HT-29 (cell line): ENCODE measurements at regions not wholly inside any gene's neighbourhood (a gene's known extent, or its start where the extent isn't known, plus 50 kb on each side); places are given as distances from the start of the nearest gene placed in this dataset.

Experiments used
- DNase-seq: peaks from one replicate; pipeline ENCODE4 v3.0.0-alpha.2; 2015; ENCODE audit warnings: low spot score

- DNase-seq: no peak
Observed at GRCh38 chrX:134747006-134747405, 50.0 kb downstream of the PABIR2 start.

GRCh38 chrX:134746410-134746785 is 50.6 kb downstream of the PABIR2 start:
- no peak for DNase-seq

DNA sequence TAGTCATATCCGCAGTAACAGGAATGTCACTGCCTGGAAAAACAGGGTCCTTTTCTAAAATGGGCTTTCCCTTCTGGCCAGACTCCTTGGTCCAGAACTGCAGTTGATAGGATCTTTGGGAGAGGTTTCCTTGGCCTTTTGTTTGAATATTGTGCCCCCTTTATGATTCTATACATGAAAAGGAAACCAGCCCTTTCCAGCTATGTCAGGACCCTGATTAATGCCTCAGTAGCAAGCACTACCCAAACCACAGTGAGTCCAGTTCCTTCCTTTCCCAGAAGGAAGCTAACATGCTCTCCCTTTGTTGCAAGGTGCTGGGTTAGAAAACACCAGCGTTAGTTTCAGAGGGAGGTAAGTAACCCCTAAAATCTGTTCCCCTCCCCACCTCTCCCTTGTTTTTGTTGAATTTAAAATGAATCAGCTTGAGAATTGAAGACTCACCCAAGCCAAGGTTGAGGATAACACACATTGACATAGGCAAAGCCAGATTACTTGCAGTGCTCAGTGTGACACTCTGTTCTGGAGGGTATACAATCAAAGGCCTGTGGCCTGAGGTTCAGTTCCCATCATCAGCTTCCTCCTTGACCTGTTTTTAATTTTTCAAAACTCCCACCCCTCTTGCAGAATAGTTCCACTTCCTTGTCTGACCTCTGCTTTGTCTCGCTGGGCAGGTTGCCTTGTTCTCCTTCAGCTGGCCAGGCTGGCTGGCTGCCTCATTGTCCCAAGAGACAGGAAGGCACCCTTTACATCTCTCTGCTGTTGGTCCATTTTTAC is 51.2 kb downstream of the PABIR2 start:
- no peak for DNase-seq

DNA sequence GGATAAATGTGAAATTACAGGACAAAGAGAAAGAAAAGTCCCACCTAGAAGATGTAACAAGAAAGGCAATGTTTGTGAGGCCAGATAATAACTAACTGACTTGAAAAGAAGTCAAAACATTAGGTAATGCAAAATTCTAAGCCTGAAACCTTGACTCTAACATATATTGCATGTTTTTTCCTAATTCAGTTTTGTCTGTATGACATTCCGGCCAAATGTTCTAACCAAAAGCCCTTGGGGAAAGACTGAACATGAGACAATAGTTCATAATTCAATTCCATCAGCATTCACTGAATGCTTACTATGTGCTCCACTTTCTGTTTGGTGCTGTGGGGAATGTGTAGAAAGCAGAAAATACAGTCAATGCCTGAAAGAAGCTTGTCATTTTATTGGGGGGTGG is 53.9 kb downstream of the PABIR2 start:
- no peak for DNase-seq

- no peak for DNase-seq
Observed at GRCh38 chrX:134742573-134742972, 54.4 kb downstream of the PABIR2 start.

GRCh38 chrX:134741746-134742145 is 55.3 kb downstream of the PABIR2 start:
- DNase-seq: no peak

DNA sequence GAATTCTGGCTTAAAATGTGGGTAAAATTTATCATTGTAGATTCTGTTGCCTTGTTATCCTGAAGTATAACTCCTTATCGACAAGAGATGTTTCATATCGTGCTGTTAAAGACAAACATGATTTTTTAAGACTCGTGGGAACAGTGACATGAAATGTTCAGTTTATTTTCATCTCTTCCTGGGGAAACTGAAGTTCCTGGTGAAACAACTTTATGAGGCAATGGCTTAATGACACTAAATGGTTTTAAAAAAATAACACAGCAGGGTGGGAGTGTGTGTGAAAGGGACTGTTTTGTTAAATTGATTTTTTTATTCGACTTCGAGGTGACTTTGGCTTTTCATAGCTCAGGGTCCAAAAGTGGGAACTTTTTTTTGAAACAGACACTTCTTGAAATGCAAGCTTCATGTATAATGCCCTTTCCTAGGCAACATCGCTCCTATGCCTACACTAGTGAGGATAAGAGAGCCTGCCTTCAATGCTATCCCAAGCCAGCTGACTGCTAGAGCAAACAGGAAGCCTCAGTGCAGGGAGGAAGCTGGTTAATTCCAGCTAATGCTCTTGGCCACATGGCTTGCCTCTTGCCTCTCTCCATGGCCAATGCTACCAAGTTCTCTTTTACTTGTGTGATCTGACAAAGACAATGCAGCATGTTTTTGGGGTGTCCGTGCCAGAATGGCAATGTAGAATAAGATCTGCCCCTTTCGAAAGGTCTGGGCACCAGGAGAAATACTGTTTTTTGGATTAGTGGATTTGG is 57.8 kb downstream of the PABIR2 start:
- no peak for DNase-seq

- DNase-seq: no peak
Observed at GRCh38 chrX:134738445-134738844, 58.6 kb downstream of the PABIR2 start.

DNA sequence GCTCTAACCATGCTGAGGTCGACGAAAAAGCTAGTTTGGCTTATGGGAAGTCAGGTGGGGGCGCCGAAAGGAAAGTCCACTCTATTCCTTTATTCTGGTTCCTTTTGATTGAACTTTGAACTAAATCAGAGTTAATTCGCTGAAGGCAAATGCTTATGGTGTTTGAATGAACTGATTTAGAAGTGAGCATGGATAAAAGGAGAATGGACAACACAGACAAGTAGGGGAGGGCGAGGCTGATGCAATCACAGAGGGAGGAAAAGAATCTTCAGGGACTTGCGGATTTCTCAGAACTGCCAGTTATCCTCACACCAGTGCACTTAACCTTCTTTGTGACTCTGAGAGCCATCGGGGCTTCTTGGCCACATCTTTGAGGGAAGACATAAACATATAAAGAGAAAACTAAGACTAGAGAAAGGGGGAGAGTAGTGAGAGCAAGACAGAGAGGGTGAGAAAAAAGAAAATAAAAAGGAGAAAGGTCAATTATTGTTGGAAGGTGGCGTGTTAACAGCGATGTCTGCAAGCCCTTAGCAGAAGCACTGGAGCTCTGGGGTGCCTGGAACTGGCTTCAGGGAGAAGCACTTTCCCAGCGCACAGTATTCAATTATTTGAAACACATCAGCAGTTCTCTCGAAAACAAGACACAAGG is 59.2 kb downstream of the PABIR2 start:
- no peak for DNase-seq

GRCh38 chrX:134737061-134737460 is 59.9 kb downstream of the PABIR2 start:
- DNase-seq: no peak

DNA sequence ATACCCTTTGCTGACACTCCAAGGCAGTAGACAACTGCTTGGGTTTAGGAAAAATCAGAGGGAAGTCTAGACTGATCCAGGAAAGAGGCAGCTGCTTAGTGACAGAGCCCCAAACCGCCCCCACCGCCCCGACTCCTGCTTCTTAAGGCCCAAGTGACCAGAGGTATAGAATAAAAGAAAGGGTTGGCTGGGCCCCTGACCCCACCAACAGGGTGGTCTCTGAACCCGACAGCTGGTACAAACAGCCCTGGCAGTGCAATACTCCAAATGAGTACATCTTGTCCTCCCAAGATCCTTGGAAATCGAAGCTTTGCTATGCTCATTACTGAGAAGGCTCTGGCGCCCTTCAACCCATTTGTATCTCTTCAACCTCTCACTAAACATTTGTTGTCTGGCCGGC is 60.6 kb downstream of the PABIR2 start:
- DNase-seq: no peak

DNA sequence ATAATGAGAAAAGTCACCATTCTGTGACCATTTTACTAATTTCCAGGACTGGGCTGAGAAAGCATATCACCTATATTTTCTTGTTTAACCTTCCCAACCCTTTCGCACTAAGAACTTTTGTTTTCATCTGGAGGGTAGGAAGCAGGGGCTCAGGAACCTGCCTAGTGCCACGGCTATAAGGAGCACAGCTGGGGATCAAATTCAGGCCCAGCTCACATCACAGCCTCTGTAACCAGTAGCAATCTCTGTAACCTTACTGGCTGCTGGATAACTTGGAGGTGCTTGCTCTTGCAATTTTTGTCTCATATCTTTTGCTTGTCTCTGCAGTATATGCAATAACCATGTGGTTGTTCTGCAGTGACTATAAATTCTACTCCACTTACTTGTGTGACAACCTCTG is 62.0 kb downstream of the PABIR2 start:
- DNase-seq: no peak

- no peak for DNase-seq
Observed at GRCh38 chrX:134734466-134734952, 62.5 kb downstream of the PABIR2 start.

DNA sequence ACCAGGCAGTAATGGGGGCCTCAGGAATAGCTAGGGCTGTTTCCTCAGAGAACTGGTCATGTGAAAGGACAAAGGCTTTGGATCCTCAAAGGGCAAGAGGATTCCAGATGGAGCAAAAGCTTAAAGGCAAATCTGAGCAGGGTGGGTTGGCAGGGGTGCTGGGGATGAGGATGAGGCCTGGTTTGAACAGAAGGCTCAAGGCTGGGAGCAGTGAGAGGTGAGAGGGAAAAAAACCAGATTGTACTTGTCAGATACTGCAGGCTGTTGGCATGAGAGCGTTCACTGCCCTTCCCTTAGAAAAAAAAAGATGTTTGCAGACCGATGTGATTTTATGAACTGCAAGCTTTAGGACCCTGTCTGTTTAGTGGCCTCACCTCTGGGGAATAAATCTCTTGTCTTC is 63.4 kb downstream of the PABIR2 start:
- DNase-seq: no peak

DNA sequence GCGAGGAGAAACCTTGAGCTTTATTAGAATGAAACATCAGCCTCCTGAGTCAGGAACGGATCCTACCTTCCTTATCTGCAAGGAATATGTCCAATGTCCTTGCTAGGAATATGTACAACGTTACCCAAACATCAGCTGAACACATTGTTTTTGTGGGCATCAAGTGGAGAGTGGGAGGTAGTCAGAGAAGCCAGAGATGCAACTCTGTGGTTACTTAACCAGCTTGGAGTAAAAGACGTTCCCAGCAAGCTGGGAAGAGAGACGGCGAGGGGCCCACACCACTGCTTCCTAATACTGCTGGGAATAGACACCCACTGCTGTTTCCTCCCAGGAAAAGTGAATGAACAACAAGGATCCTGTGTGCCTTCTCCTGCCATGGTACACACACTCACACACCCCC is 64.3 kb downstream of the PABIR2 start:
- DNase-seq: no peak

GRCh38 chrX:134732152-134732551 is 64.9 kb downstream of the PABIR2 start:
- DNase-seq: no peak

GRCh38 chrX:134727363-134727762 is 69.1 kb upstream of the PLAC1 start:
- DNase-seq: peak; percentile 17

DNA sequence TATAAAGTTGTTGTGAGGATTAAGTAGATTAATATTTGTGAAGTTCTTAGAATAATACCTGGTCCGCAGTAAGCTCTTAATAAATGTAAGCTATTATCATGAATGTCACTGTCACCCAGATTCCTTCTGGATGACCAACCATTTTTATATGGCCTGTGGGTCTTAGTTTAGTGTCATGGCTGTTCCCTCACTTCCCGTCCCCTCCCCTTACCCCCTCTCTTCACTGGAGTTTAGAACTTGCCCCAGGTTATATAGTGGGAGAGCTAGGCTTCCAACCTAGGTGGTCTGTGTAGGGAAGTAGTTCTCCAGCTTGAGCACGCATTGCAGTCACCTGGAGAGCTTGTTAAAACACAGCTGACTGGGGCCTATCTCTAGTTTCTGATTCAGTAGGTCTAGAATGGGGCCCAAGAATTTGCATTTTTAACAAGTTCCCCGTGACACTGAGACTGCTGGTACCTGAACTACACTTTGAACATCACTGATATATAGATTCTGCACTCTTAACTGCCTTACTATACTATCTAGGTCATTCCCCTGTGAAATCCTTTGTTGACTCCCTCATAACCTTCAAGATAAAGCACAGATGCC is 66.9 kb upstream of the PLAC1 start:
- no peak for DNase-seq

GRCh38 chrX:134721766-134722532 is 63.7 kb upstream of the PLAC1 start:
- DNase-seq: no peak

- DNase-seq: no peak
Observed at GRCh38 chrX:134718966-134719317, 60.7 kb upstream of the PLAC1 start.
